ENCODE measurements at regions not wholly inside any gene's neighbourhood (a gene's known extent, or its start where the extent isn't known, plus 50 kb on each side); places are given as distances from the start of the nearest gene placed in this dataset.

- Histone ChIP-seq H2BK120ac (ENCODE audit: low read depth, low read length) (no peak overlapping the region), H2AFZ (ENCODE audit: low read depth, low read length) (no peak overlapping the region)
Observed at GRCh38 chr20:20967564-20968184, 138.5 kb downstream of the LINC00237 start.

GRCh38 chr20:20966171-20966570 lies 140.0 kb downstream of the LINC00237 start:
- Histone ChIP-seq H3K14ac (ENCODE audit: low read length in 2 of 2) (no peak overlapping the region), H3K4ac (ENCODE audit: low read depth in 1 of 2, low read length in 2 of 2) (no peak overlapping the region), H2BK12ac (ENCODE audit: low read length in 2 of 2) (no peak overlapping the region), H2AFZ (ENCODE audit: low read depth, low read length) (no peak overlapping the region), H2BK5ac (ENCODE audit: low read depth, low read length, poor library complexity, severe bottlenecking) (no peak overlapping the region), H2BK15ac (ENCODE audit: low read depth, poor library complexity, severe bottlenecking) (no peak overlapping the region), H3K4me2 (ENCODE audit: low read length, poor library complexity, severe bottlenecking) (no peak overlapping the region), H3K4me1 (ENCODE audit: control insufficient read depth, insufficient read depth, low read depth, low read length) (no peaks in the 10 kb centered on the region), H3K27me3 (ENCODE audit: control insufficient read depth in 1 of 2, insufficient read depth in 1 of 2, low read length in 2 of 2) (no peaks in the 10 kb centered on the region), H3K18ac (ENCODE audit: low read depth in 1 of 2, low read length in 2 of 2) (no peak overlapping the region), H3K9ac (ENCODE audit: low read length) (no peak overlapping the region), H3K36me3 (ENCODE audit: control insufficient read depth in 1 of 2, insufficient read depth in 2 of 2, low read depth in 1 of 2, low read length in 2 of 2) (no peaks in the 10 kb centered on the region), H4K8ac (ENCODE audit: low read length) (no peak overlapping the region), H3K23ac (ENCODE audit: low read length in 2 of 2) (no peak overlapping the region), H2AK5ac (ENCODE audit: low read length, severe bottlenecking) (no peak overlapping the region), H3K9me3 (ENCODE audit: control insufficient read depth, low read length) (no peaks in the 10 kb centered on the region), H3K27ac (ENCODE audit: low read length, poor library complexity, severe bottlenecking) (no peak overlapping the region), H3K79me1 (replicated peaks; ENCODE audit: low read length, poor library complexity, severe bottlenecking) (no peaks in the 10 kb centered on the region), H4K91ac (ENCODE audit: low read length) (no peak overlapping the region), H2BK120ac (ENCODE audit: low read depth, low read length) (no peak overlapping the region), H3K4me3 (ENCODE audit: insufficient read depth in 1 of 2, low read depth in 1 of 2, low read length in 2 of 2) (no peak overlapping the region)
- WGBS = 88% methylated on average over 3 of the region's 8 CpGs
- DNase-seq = no peak

More at GRCh38 chr20:20967564-20968184, 138.5 kb downstream of the LINC00237 start:
- Histone ChIP-seq H2BK12ac (ENCODE audit: low read length in 2 of 2) (no peak overlapping the region), H3K79me1 (replicated peaks; ENCODE audit: low read length, poor library complexity, severe bottlenecking) (no peaks in the 10 kb centered on the region), H4K91ac (ENCODE audit: low read length) (no peak overlapping the region), H4K8ac (ENCODE audit: low read length) (no peak overlapping the region), H3K4me1 (ENCODE audit: control insufficient read depth, insufficient read depth, low read depth, low read length) (no peaks in the 10 kb centered on the region), H3K14ac (ENCODE audit: low read length in 2 of 2) (no peak overlapping the region), H3K4me2 (ENCODE audit: low read length, poor library complexity, severe bottlenecking) (no peak overlapping the region), H2BK5ac (ENCODE audit: low read depth, low read length, poor library complexity, severe bottlenecking) (no peak overlapping the region), H3K27ac (ENCODE audit: low read length, poor library complexity, severe bottlenecking) (no peak overlapping the region), H3K9ac (ENCODE audit: low read length) (no peak overlapping the region), H2BK15ac (ENCODE audit: low read depth, poor library complexity, severe bottlenecking) (no peak overlapping the region), H2AK5ac (ENCODE audit: low read length, severe bottlenecking) (no peak overlapping the region), H3K4me3 (ENCODE audit: insufficient read depth in 1 of 2, low read depth in 1 of 2, low read length in 2 of 2) (no peak overlapping the region), H3K18ac (ENCODE audit: low read depth in 1 of 2, low read length in 2 of 2) (no peak overlapping the region), H3K23ac (ENCODE audit: low read length in 2 of 2) (no peak overlapping the region), H3K9me3 (ENCODE audit: control insufficient read depth, low read length) (no peaks in the 10 kb centered on the region), H3K4ac (ENCODE audit: low read depth in 1 of 2, low read length in 2 of 2) (no peak overlapping the region), H3K27me3 (ENCODE audit: control insufficient read depth in 1 of 2, insufficient read depth in 1 of 2, low read length in 2 of 2) (no peaks in the 10 kb centered on the region), H3K36me3 (ENCODE audit: control insufficient read depth in 1 of 2, insufficient read depth in 2 of 2, low read depth in 1 of 2, low read length in 2 of 2) (no peaks in the 10 kb centered on the region)
- DNase-seq = no peak
- 82% methylated on average over 10 of the region's 10 CpGs for WGBS

GRCh38 chr20:20959031-20959755 lies 147.0 kb downstream of the LINC00237 start:
- Histone ChIP-seq H2BK5ac (ENCODE audit: low read depth, low read length, poor library complexity, severe bottlenecking) (no peak overlapping the region), H3K14ac (ENCODE audit: low read length in 2 of 2) (no peak overlapping the region), H2AK5ac (ENCODE audit: low read length, severe bottlenecking) (no peak overlapping the region), H3K27me3 (ENCODE audit: control insufficient read depth in 1 of 2, insufficient read depth in 1 of 2, low read length in 2 of 2) (no peaks in the 10 kb centered on the region), H2AFZ (ENCODE audit: low read depth, low read length) (no peak overlapping the region), H3K79me1 (replicated peaks; ENCODE audit: low read length, poor library complexity, severe bottlenecking) (no peaks in the 10 kb centered on the region), H3K4ac (ENCODE audit: low read depth in 1 of 2, low read length in 2 of 2) (no peak overlapping the region), H3K18ac (ENCODE audit: low read depth in 1 of 2, low read length in 2 of 2) (no peak overlapping the region), H2BK120ac (ENCODE audit: low read depth, low read length) (no peak overlapping the region), H3K23ac (ENCODE audit: low read length in 2 of 2) (no peak overlapping the region), H4K8ac (ENCODE audit: low read length) (no peak overlapping the region), H3K4me3 (ENCODE audit: insufficient read depth in 1 of 2, low read depth in 1 of 2, low read length in 2 of 2) (no peak overlapping the region), H3K9me3 (ENCODE audit: control insufficient read depth, low read length) (no peaks in the 10 kb centered on the region), H3K9ac (ENCODE audit: low read length) (no peak overlapping the region), H3K36me3 (ENCODE audit: control insufficient read depth in 1 of 2, insufficient read depth in 2 of 2, low read depth in 1 of 2, low read length in 2 of 2) (no peaks in the 10 kb centered on the region), H4K91ac (ENCODE audit: low read length) (no peak overlapping the region), H3K27ac (ENCODE audit: low read length, poor library complexity, severe bottlenecking) (no peak overlapping the region), H3K4me1 (ENCODE audit: control insufficient read depth, insufficient read depth, low read depth, low read length) (no peaks in the 10 kb centered on the region), H2BK15ac (ENCODE audit: low read depth, poor library complexity, severe bottlenecking) (no peak overlapping the region), H2BK12ac (ENCODE audit: low read length in 2 of 2) (no peak overlapping the region), H3K4me2 (ENCODE audit: low read length, poor library complexity, severe bottlenecking) (no peak overlapping the region)
- no peak for DNase-seq
- WGBS = 50% methylated on average over 1 of the region's 5 CpGs

- Histone ChIP-seq H3K4me1 (ENCODE audit: control insufficient read depth, insufficient read depth, low read depth, low read length) (no peaks in the 10 kb centered on the region), H3K4me3 (ENCODE audit: insufficient read depth in 1 of 2, low read depth in 1 of 2, low read length in 2 of 2) (no peak overlapping the region), H3K9me3 (ENCODE audit: control insufficient read depth, low read length) (no peaks in the 10 kb centered on the region), H3K9ac (ENCODE audit: low read length) (no peak overlapping the region), H3K36me3 (ENCODE audit: control insufficient read depth in 1 of 2, insufficient read depth in 2 of 2, low read depth in 1 of 2, low read length in 2 of 2) (no peaks in the 10 kb centered on the region), H3K23ac (ENCODE audit: low read length in 2 of 2) (no peak overlapping the region), H2BK120ac (ENCODE audit: low read depth, low read length) (no peak overlapping the region), H3K4ac (ENCODE audit: low read depth in 1 of 2, low read length in 2 of 2) (no peak overlapping the region), H3K27ac (ENCODE audit: low read length, poor library complexity, severe bottlenecking) (no peak overlapping the region), H4K91ac (ENCODE audit: low read length) (no peak overlapping the region), H3K79me1 (replicated peaks; ENCODE audit: low read length, poor library complexity, severe bottlenecking) (no peaks in the 10 kb centered on the region), H3K14ac (ENCODE audit: low read length in 2 of 2) (no peak overlapping the region), H2AFZ (ENCODE audit: low read depth, low read length) (no peak overlapping the region), H3K18ac (ENCODE audit: low read depth in 1 of 2, low read length in 2 of 2) (no peak overlapping the region), H4K8ac (ENCODE audit: low read length) (no peak overlapping the region), H3K4me2 (ENCODE audit: low read length, poor library complexity, severe bottlenecking) (no peak overlapping the region), H3K27me3 (ENCODE audit: control insufficient read depth in 1 of 2, insufficient read depth in 1 of 2, low read length in 2 of 2) (no peaks in the 10 kb centered on the region), H2BK15ac (ENCODE audit: low read depth, poor library complexity, severe bottlenecking) (no peak overlapping the region), H2AK5ac (ENCODE audit: low read length, severe bottlenecking) (no peak overlapping the region), H2BK12ac (ENCODE audit: low read length in 2 of 2) (no peak overlapping the region), H2BK5ac (ENCODE audit: low read depth, low read length, poor library complexity, severe bottlenecking) (no peak overlapping the region)
- no peak for DNase-seq
- 82% methylated on average over 12 of the region's 12 CpGs for WGBS
Observed at GRCh38 chr20:20956513-20956931, 149.6 kb downstream of the LINC00237 start.

Data from mesenchymal stem cell (in vitro differentiated cells and primary cell).